ENCODE measurements at regions not wholly inside any gene's neighbourhood (a gene's known extent, or its start where the extent isn't known, plus 50 kb on each side); places are given as distances from the start of the nearest gene placed in this dataset.

- H3K4me1 ChIP-seq (replicated peaks in 1 of 4; ENCODE audit: control insufficient read depth in 3 of 4, insufficient read depth in 4 of 4, low read length in 3 of 4), result no peaks in the 10 kb centered on the region
- no peak overlapping the region for H2BK20ac ChIP-seq (ENCODE audit: low read length)
- DNase-seq (ENCODE audit: low read depth in 1 of 2, low spot score in 2 of 2) (no peak), FAIRE-seq (no peak)
- H2BK5ac ChIP-seq (ENCODE audit: low read depth, low read length), result no peak overlapping the region
- no peak for TF ChIP-seq TCF12 (IDR thresholded peaks at IDR 0.05; ENCODE audit: low read depth, low read length)
- TF ChIP-seq SP2 (IDR thresholded peaks at IDR 0.05; ENCODE audit: low read length), result no peak
- TF ChIP-seq ZNF274 (IDR thresholded peaks at IDR 0.05; ENCODE audit: borderline replicate concordance, extremely low read depth, low read length), result no peak
- TF ChIP-seq RBBP5 (IDR thresholded peaks at IDR 0.05; ENCODE audit: borderline replicate concordance, low read depth, low read length), result no peak
- POLR2A ChIA-PET (ENCODE audit: partially characterized antibody), result no interaction called here
- H3K27me3 ChIP-seq (replicated peaks in 1 of 4; ENCODE audit: control insufficient read depth in 3 of 4, extremely low read depth in 1 of 4, insufficient read depth in 3 of 4, low read length in 3 of 4), result no peaks in the 10 kb centered on the region
- WGBS, 2 experiments (ENCODE audit: extremely low coverage in 1 of 2, insufficient coverage in 1 of 2, insufficient read length in 1 of 2, insufficient replicate concordance in 2 of 2, low coverage in 1 of 2, low lambda C conversion rate in 2 of 2, missing lambda C conversion rate in 1 of 2), result 69% methylated on average over 2 of the region's 2 CpGs; no CpG with 5 or more reads in 1 of the 2 experiments
- no peak overlapping the region for H2BK15ac ChIP-seq (ENCODE audit: low read length)
- no peaks in the 10 kb centered on the region for H3K79me1 ChIP-seq (ENCODE audit: low read depth, low read length)
- no peak overlapping the region for H3K27ac ChIP-seq (ENCODE audit: low read depth, low read length)
- H4K91ac ChIP-seq (replicated peaks; ENCODE audit: insufficient read length, low read length), result no peak overlapping the region
- H3K4me3 ChIP-seq (ENCODE audit: extremely low read depth in 1 of 4, insufficient read depth in 2 of 4, low read depth in 3 of 4, low read length in 4 of 4), result no peak overlapping the region
- H4K5ac ChIP-seq (ENCODE audit: insufficient read length, low read depth, low read length), result no peak overlapping the region
- H2AK5ac ChIP-seq (ENCODE audit: low read depth, low read length), result no peak overlapping the region
- no peaks in the 10 kb centered on the region for H4K20me1 ChIP-seq (replicated peaks in 1 of 2; ENCODE audit: control insufficient read depth in 1 of 2, insufficient read depth in 2 of 2, low read length in 2 of 2)
- H3K9ac ChIP-seq (replicated peaks in 1 of 4; ENCODE audit: extremely low read depth in 1 of 4, low read depth in 3 of 4, low read length in 3 of 4), result no peak overlapping the region
- no peaks in the 10 kb centered on the region for H3K9me3 ChIP-seq (ENCODE audit: insufficient read depth in 2 of 2, low read depth in 1 of 2, low read length in 1 of 2)
- CTCF ChIA-PET (ENCODE audit: partially characterized antibody), result no interaction called here
- H2BK12ac ChIP-seq (ENCODE audit: low read depth, low read length), result no peak overlapping the region
- no peak overlapping the region for H4K8ac ChIP-seq (ENCODE audit: extremely low read depth, insufficient read depth, low read length)
- H3K4ac ChIP-seq (replicated peaks; ENCODE audit: insufficient read length, low read depth, low read length), result no peak overlapping the region
- no peak overlapping the region for H3K23ac ChIP-seq (ENCODE audit: insufficient read length)
- H3K18ac ChIP-seq (ENCODE audit: extremely low read depth, low read length), result no peak overlapping the region
- no peaks in the 10 kb centered on the region for H3K36me3 ChIP-seq (ENCODE audit: control insufficient read depth in 2 of 4, insufficient read depth in 4 of 4, low read length in 3 of 4)
- no peaks in the 10 kb centered on the region for H3K23me2 ChIP-seq (ENCODE audit: low read depth, low read length)
- no peak overlapping the region for H3K14ac ChIP-seq (ENCODE audit: insufficient read length)
- H3K4me2 ChIP-seq (ENCODE audit: insufficient read depth in 1 of 2, low read depth in 2 of 2, low read length in 2 of 2), result no peak overlapping the region
- no peak overlapping the region for H3K56ac ChIP-seq (replicated peaks; ENCODE audit: insufficient read length, low read depth, low read length)
- no peaks in the 10 kb centered on the region for H3K79me2 ChIP-seq (ENCODE audit: control insufficient read depth in 1 of 2, insufficient read depth in 2 of 2, low read length in 2 of 2)
- H2AFZ ChIP-seq (ENCODE audit: low read length), result no peak overlapping the region
- no peak overlapping the region for H2BK120ac ChIP-seq (replicated peaks; ENCODE audit: low read depth, low read length)
These were observed 111.3 kb upstream of the NDUFV2 start for GRCh38 chr18:8991155-8991554.

All from H1 (cell line).